DMS114 treated with DMSO at 0.1 percent for 48 hours (cell line): ENCODE measurements at regions not wholly inside any gene's neighbourhood (a gene's known extent, or its start where the extent isn't known, plus 50 kb on each side); places are given as distances from the start of the nearest gene placed in this dataset.

Experiments used
- DNase-seq: peaks from one replicate; lab custom pipeline; 2025; ENCODE audit not compliant: unreplicated experiment; lab: John Stamatoyannopoulos, UW

GRCh38 chr6:125489579-125490285, 188.0 kb upstream of the HDDC2 start:
- DNase-seq = no peak

- no peak for DNase-seq
Measured at GRCh38 chr6:125491860-125492618, 190.3 kb upstream of the HDDC2 start.

- DNase-seq = no peak
Measured at GRCh38 chr6:125498606-125499005, 196.8 kb upstream of the HDDC2 start.

- no peak for DNase-seq
Measured at GRCh38 chr6:125499535-125499934, 197.8 kb upstream of the HDDC2 start.

GRCh38 chr6:125503181-125503580, 201.4 kb upstream of the HDDC2 start:
- no peak for DNase-seq

GRCh38 chr6:125507987-125508655, 206.4 kb upstream of the HDDC2 start:
- DNase-seq = no peak

- DNase-seq = no peak
Measured at GRCh38 chr6:125508793-125509192, 207.0 kb upstream of the HDDC2 start.

- DNase-seq = no peak
Measured at GRCh38 chr6:125509477-125509876, 207.7 kb upstream of the HDDC2 start.

GRCh38 chr6:125510405-125510804, 208.6 kb upstream of the HDDC2 start:
- no peak for DNase-seq

GRCh38 chr6:125511809-125512396, 210.1 kb upstream of the HDDC2 start:
- DNase-seq = no peak

- DNase-seq = no peak
Measured at GRCh38 chr6:125512621-125513020, 210.9 kb upstream of the HDDC2 start.

GRCh38 chr6:125513978-125514377, 212.2 kb upstream of the HDDC2 start:
- DNase-seq = no peak

GRCh38 chr6:125516644-125517043, 214.9 kb upstream of the HDDC2 start:
- no peak for DNase-seq

GRCh38 chr6:125519367-125519766, 217.6 kb upstream of the HDDC2 start:
- DNase-seq = no peak

- no peak for DNase-seq
Measured at GRCh38 chr6:125524356-125524755, 222.6 kb upstream of the HDDC2 start.

GRCh38 chr6:125526007-125526720, 223.3 kb upstream of the HEY2 start:
- DNase-seq = no peak

GRCh38 chr6:125528621-125529041, 220.8 kb upstream of the HEY2 start:
- DNase-seq = no peak

GRCh38 chr6:125529061-125529460, 220.4 kb upstream of the HEY2 start:
- DNase-seq = no peak

- DNase-seq = no peak
Measured at GRCh38 chr6:125533710-125534397, 215.6 kb upstream of the HEY2 start.
